ENCODE measurements at regions not wholly inside any gene's neighbourhood (a gene's known extent, or its start where the extent isn't known, plus 50 kb on each side); places are given as distances from the start of the nearest gene placed in this dataset.

GRCh38 chr5:56350597-56351170, 117.6 kb upstream of the ANKRD55 start:
- 57 to 73% methylated on average over 5 of the region's 5 CpGs for WGBS, 2 donors
- DNase-seq, result peak in 3 of 6 donors; percentile 16 to 42 (median 26)

GRCh38 chr5:56350011-56350596, 117.0 kb upstream of the ANKRD55 start:
- peak in 2 of 4 donors; percentile 10 to 40 for ATAC-seq
- 79 to 87% methylated on average over 3 of the region's 3 CpGs for WGBS, 2 donors
- peaks cover 0 to 4% (median 3%) of the 10 kb centered on the region in 3 donors for H3K4me1 ChIP-seq
- H3K27me3 ChIP-seq, result no peaks in the 10 kb centered on the region
- peak overlapping the region in 1 of 4 donors; percentile 23 for H3K27ac ChIP-seq
- FAIRE-seq, result no peak
- intact Hi-C loops (cut with DNase I), result no loop called here
- no peak for TF ChIP-seq CTCF (IDR thresholded peaks at IDR 0.05)
- no peaks in the 10 kb centered on the region for H3K9me3 ChIP-seq
- H3K36me3 ChIP-seq, result no peaks in the 10 kb centered on the region
- DNase-seq, result no peak
- H3K4me3 ChIP-seq, result no peak overlapping the region

More at GRCh38 chr5:56350597-56351170, 117.6 kb upstream of the ANKRD55 start:
- Histone ChIP-seq H3K36me3 (no peaks in the 10 kb centered on the region), H3K27ac (peak overlapping the region in 2 of 4 donors; percentile 28 to 36), H3K9me3 (no peaks in the 10 kb centered on the region), H3K27me3 (no peaks in the 10 kb centered on the region), H3K4me1 (peaks cover 0 to 8% (median 3%) of the 10 kb centered on the region in 3 donors), H3K4me3 (no peak overlapping the region)
- no peak for FAIRE-seq
- peak in 3 of 4 donors; percentile 69 to 91 (median 80) for ATAC-seq
- intact Hi-C loops (cut with DNase I), result no loop called here
- TF ChIP-seq CTCF (IDR thresholded peaks at IDR 0.05), result no peak

GRCh38 chr5:56349461-56349860, 116.3 kb upstream of the ANKRD55 start:
- peaks cover 0 to 4% (median 3%) of the 10 kb centered on the region in 3 donors for H3K4me1 ChIP-seq
- 93 to 96% methylated on average over 5 of the region's 5 CpGs for WGBS, 2 donors
- H3K9me3 ChIP-seq, result no peaks in the 10 kb centered on the region
- no peak for ATAC-seq
- intact Hi-C loops (cut with DNase I), result no loop called here
- H3K36me3 ChIP-seq, result no peaks in the 10 kb centered on the region
- no peak for FAIRE-seq
- no peak for TF ChIP-seq CTCF (IDR thresholded peaks at IDR 0.05)
- H3K27ac ChIP-seq, result peak overlapping the region in 1 of 4 donors; percentile 23
- H3K27me3 ChIP-seq, result no peaks in the 10 kb centered on the region
- DNase-seq, result no peak
- H3K4me3 ChIP-seq, result no peak overlapping the region

- FAIRE-seq (no peak), DNase-seq (no peak), ATAC-seq (peak in 1 of 4 donors; percentile 69)
- H3K27ac ChIP-seq, result peak overlapping the region in 1 of 4 donors; percentile 25
- no peak for TF ChIP-seq CTCF (IDR thresholded peaks at IDR 0.05)
- H3K4me3 ChIP-seq, result no peak overlapping the region
- intact Hi-C loops (cut with DNase I), result no loop called here
- no peaks in the 10 kb centered on the region for H3K36me3 ChIP-seq
- WGBS, 2 donors, result 84 to 85% methylated on average over 2 of the region's 2 CpGs
- no peaks in the 10 kb centered on the region for H3K9me3 ChIP-seq
- H3K27me3 ChIP-seq, result no peaks in the 10 kb centered on the region
- H3K4me1 ChIP-seq, result peaks cover 0 to 4% (median 3%) of the 10 kb centered on the region in 3 donors
Measured at GRCh38 chr5:56346741-56347535, 113.8 kb upstream of the ANKRD55 start.
